Tibial artery (tissue), 4 donors: ENCODE measurements at regions not wholly inside any gene's neighbourhood (a gene's known extent, or its start where the extent isn't known, plus 50 kb on each side); places are given as distances from the start of the nearest gene placed in this dataset.
"Not testable (repeated sequence)": the region's sequence is repeated elsewhere in the genome, so short reads cannot be mapped to it uniquely, and the experiment has no call there.

Source experiments
- DNase-seq, 2 donors: peaks; one replicate each; pipeline ENCODE4 v3.0.0-alpha.2; 2019
- H3K27ac ChIP-seq, 2 donors: fragments of 200-600 bp; sonication (generic) in 1 of 2; 1 replicate in 1 of 2; 2 replicates in 1 of 2; pipeline ENCODE4 v1.5.1; 2018 to 2019; ENCODE audit warnings: mild to moderate bottlenecking in 1 of 2
- H3K27me3 ChIP-seq, 2 donors: fragments of 200-600 bp; sonication (generic) in 1 of 2; one replicate each; pipeline versions ENCODE4 v1.5.1 to v1.6.0; 2016 to 2019
- H3K36me3 ChIP-seq, 3 donors: fragments of 200-600 bp; sonication (generic) in 2 of 3; one replicate each; pipeline ENCODE4 v1.5.1; 2016 to 2019; ENCODE audit warnings: mild to moderate bottlenecking in 2 of 3
- H3K4me1 ChIP-seq, 4 donors: fragments of 200-600 bp; sonication (generic) in 2 of 4; 1 replicate in 3 of 4; 2 replicates in 1 of 4; pipeline ENCODE4 v1.5.1; 2016 to 2019
- H3K4me3 ChIP-seq, 2 donors: fragments of 200-600 bp; sonication (generic) in 1 of 2; 1 replicate in 1 of 2; 2 replicates in 1 of 2; pipeline ENCODE4 v1.5.1; 2018 to 2019; ENCODE audit warnings: mild to moderate bottlenecking in 2 of 2
- H3K9me3 ChIP-seq, 3 donors: fragments of 200-600 bp; sonication (generic) in 1 of 3; one replicate each; pipeline ENCODE4 v1.5.1; 2016 to 2019
- intact Hi-C: fragments of 100-400 bp; cut with DNase I; formaldehyde crosslinking; loops from one replicate; pipeline ENCODE4 v1.15.0; 2023; ENCODE audit warnings: low total_unique reads
- TF ChIP-seq, protein P1 (sequence below), 2 experiments: fragments of 200-600 bp in 1 of 2; fragments of 450-650 bp in 1 of 2; IDR thresholded peaks; one replicate each; pipeline ENCODE4 v1.5.1; 2017 to 2019; ENCODE audit warnings: antibody characterized with exemption in 2 of 2, mild to moderate bottlenecking in 1 of 2, moderate library complexity in 1 of 2

DNA sequence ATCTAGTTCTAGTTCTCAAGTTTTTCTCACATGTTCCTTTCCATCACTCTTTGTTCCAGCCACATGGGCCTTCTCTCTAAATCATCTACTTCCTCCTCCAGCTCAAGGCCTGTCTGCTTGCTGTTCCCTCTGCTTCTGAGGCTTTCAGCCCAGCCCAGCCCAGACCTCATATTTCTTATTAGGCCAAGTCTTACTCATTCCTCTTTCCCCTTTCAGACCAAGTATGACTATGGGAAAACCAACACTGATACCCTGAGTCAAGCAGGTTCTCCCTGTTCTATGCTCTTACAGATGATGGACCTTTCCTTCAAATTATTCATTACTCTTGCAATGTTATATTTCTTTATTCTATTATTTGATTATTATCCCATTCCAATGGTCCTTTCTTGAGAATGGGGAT lies 80.3 kb upstream of the SEM1 start:
- no peaks in the 10 kb centered on the region for H3K36me3 ChIP-seq
- no peak for DNase-seq
- TF ChIP-seq, protein P1, sequence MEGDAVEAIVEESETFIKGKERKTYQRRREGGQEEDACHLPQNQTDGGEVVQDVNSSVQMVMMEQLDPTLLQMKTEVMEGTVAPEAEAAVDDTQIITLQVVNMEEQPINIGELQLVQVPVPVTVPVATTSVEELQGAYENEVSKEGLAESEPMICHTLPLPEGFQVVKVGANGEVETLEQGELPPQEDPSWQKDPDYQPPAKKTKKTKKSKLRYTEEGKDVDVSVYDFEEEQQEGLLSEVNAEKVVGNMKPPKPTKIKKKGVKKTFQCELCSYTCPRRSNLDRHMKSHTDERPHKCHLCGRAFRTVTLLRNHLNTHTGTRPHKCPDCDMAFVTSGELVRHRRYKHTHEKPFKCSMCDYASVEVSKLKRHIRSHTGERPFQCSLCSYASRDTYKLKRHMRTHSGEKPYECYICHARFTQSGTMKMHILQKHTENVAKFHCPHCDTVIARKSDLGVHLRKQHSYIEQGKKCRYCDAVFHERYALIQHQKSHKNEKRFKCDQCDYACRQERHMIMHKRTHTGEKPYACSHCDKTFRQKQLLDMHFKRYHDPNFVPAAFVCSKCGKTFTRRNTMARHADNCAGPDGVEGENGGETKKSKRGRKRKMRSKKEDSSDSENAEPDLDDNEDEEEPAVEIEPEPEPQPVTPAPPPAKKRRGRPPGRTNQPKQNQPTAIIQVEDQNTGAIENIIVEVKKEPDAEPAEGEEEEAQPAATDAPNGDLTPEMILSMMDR (IDR thresholded peaks at IDR 0.05) = no peak
- no peaks in the 10 kb centered on the region for H3K27me3 ChIP-seq
- intact Hi-C loops = no loop called here
- H3K4me3 ChIP-seq = no peak overlapping the region
- no peak overlapping the region for H3K27ac ChIP-seq
- H3K9me3 ChIP-seq = no peaks in the 10 kb centered on the region
- H3K4me1 ChIP-seq = peaks cover 0 to 28% (median 2%) of the 10 kb centered on the region in 4 donors

DNA sequence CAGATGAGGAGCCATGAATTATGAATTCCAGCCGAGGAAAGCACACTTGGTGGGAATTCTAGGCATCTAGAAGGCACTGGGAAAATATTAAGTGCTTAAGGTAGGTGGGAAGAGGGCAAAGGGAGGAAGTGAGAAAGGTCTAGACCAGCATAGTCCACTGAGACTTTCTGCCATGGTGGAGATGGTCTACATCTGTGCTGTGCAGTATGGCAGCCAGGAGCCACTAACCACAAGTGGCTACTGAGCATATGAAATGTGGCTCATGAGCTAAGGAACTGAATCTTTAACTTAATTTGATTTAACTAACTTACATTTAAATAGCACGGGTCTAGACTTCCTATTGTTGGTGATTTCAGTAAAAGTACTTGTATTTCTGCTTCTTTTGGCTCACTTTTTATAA lies 82.5 kb upstream of the SEM1 start:
- intact Hi-C loops = no loop called here
- Histone ChIP-seq H3K27me3 (no peaks in the 10 kb centered on the region), H3K27ac (no peak overlapping the region), H3K4me3 (no peak overlapping the region), H3K4me1 (peaks cover 0 to 20% (median 0%) of the 10 kb centered on the region in 4 donors), H3K9me3 (no peaks in the 10 kb centered on the region), H3K36me3 (no peaks in the 10 kb centered on the region)
- DNase-seq = no peak
- TF ChIP-seq, protein P1 (IDR thresholded peaks at IDR 0.05) = no peak

DNA sequence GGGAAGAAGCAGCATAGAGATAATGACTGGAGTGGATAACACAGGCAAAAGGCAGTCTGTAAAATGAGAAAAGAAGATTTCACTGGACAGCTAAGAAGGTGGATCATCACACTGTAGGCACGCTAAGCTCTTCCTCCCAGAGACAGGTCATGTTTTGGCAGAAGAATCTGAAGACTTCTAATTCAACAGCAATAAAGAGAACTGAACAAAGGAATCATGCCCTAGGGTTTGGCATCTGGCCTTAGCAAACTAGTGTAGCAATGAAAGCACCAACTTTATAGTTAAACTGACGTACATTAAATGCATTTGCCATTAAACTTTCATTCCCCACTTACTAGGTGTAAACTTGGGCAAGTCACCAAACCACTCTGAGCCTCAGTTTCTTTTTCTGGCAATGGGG lies 84.4 kb upstream of the SEM1 start:
- TF ChIP-seq, protein P1 (IDR thresholded peaks at IDR 0.05) = no peak
- Histone ChIP-seq H3K27ac (no peak overlapping the region), H3K4me3 (no peak overlapping the region), H3K9me3 (no peaks in the 10 kb centered on the region), H3K4me1 (peaks cover 0 to 14% (median 0%) of the 10 kb centered on the region in 4 donors), H3K27me3 (no peaks in the 10 kb centered on the region), H3K36me3 (no peaks in the 10 kb centered on the region)
- DNase-seq = no peak
- intact Hi-C loops = no loop called here

DNA sequence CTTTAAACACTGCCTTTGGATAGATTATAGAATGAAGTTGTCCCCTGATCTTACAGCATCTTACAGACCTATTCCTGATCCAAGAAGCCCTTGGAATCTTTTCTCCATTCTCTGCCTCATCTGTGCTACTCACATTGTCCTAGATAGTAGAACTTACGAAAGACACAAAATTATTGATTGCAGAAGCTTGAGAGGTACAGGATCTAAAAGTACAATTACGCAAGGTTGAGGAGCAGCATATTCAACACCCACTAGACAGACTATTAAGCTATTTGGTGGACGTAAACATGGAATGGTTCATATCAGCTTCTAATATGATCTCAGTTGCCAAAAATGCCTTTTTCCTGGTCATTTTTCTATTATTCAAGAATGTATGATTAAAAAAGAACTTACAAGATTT lies 90.5 kb upstream of the SEM1 start:
- no peak overlapping the region for H3K4me3 ChIP-seq
- DNase-seq = no peak
- peaks cover 0 to 5% (median 0%) of the 10 kb centered on the region in 4 donors for H3K4me1 ChIP-seq
- H3K36me3 ChIP-seq = no peaks in the 10 kb centered on the region
- no peaks in the 10 kb centered on the region for H3K27me3 ChIP-seq
- intact Hi-C loops = no loop called here
- TF ChIP-seq, protein P1 (IDR thresholded peaks at IDR 0.05) = no peak
- H3K27ac ChIP-seq = no peak overlapping the region
- H3K9me3 ChIP-seq = no peaks in the 10 kb centered on the region

DNA sequence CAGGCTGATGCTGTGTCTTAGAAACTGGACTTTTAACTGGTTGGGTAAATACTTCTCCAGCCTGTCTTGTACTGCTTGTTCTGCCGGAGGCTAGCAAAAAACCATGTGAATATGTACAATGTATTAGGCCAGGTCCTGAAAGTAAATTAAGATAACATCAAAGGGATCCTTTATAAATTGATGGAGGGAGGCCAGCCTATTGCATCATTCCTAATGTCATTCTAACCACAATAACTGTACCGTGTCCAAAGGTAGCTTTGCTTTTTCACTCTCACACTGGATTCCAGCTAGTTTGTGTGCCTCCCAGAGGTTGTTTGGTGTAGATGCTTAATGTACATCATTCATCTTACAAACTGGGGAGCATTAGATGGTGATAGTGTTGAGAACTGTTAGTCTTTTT lies 91.2 kb upstream of the SEM1 start:
- intact Hi-C loops = no loop called here
- Histone ChIP-seq H3K36me3 (no peaks in the 10 kb centered on the region), H3K4me3 (no peak overlapping the region), H3K27ac (no peak overlapping the region), H3K9me3 (no peaks in the 10 kb centered on the region), H3K27me3 (no peaks in the 10 kb centered on the region), H3K4me1 (no peaks in the 10 kb centered on the region)
- TF ChIP-seq, protein P1 (IDR thresholded peaks at IDR 0.05) = no peak
- no peak for DNase-seq

DNA sequence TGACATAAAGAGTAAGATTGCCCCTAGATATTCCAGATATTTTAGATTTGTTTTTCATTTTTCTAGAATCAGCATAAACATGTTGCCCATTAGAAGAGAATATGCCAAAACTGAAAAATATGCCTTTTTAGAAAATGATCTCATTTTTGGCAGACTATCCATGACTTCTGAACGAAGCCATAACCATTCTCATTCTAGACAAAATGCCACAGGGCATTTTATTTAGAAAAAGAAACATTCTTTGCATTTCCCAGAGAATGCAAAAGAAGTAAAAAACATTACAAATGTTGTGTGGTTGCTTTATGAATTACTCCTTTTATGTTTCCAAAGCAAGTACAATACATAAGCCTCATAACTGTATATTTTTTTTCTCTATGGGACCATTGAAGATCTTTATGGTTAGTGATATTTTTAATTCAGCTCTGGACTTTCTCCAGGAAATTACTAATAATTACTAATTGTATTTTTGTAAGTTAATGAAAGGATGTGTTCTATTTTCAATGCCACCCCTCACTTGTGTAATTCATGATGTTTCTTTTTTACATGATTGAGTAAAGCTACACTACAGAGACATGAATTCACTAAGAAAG lies 109.6 kb upstream of the SEM1 start:
- no peaks in the 10 kb centered on the region for H3K9me3 ChIP-seq
- no peak overlapping the region for H3K4me3 ChIP-seq
- H3K27me3 ChIP-seq = no peaks in the 10 kb centered on the region
- DNase-seq = no peak
- peaks cover 0 to 21% (median 2%) of the 10 kb centered on the region in 4 donors for H3K4me1 ChIP-seq
- no peak overlapping the region for H3K27ac ChIP-seq
- TF ChIP-seq, protein P1 (IDR thresholded peaks at IDR 0.05) = no peak
- H3K36me3 ChIP-seq = no peaks in the 10 kb centered on the region
- intact Hi-C loops = no loop called here

DNA sequence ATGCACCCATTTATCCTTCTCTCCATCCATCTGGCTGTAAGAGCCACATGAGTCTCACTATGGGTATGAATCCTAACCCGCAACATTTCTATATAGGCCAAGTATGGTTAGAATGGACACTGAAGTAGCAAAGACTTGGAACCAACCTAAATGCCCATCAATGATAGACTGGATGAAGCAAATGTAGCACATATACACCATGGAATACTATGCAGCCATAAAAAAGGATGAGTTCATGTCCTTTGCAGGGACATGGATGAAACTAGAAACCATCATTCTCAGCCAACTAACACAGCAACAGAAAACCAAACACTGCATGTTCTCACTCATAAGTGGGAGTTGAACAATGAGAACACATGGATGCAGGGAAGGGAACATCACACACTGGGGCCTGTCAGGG lies 111.5 kb upstream of the SEM1 start:
- H3K4me3 ChIP-seq, H3K27me3 ChIP-seq, DNase-seq, H3K36me3 ChIP-seq, H3K27ac ChIP-seq, intact Hi-C loops, H3K9me3 ChIP-seq: not testable (repeated sequence)
- peaks cover 0 to 25% (median 2%) of the 10 kb centered on the region in 4 donors for H3K4me1 ChIP-seq
